ENCODE measurements at regions not wholly inside any gene's neighbourhood (a gene's known extent, or its start where the extent isn't known, plus 50 kb on each side); places are given as distances from the start of the nearest gene placed in this dataset.

- no peaks in the 10 kb centered on the region for H3K4me1 Mint-ChIP-seq
Measured at GRCh38 chr6:41404182-41404845, 68.9 kb downstream of the NCR2 start.

GRCh38 chr6:41405941-41406727 lies 70.7 kb downstream of the NCR2 start:
- Mint-ChIP-seq H3K4me1 (no peaks in the 10 kb centered on the region), H3K27ac (no peak overlapping the region), H3K36me3 (peaks cover 0 to 4% (median 0%) of the 10 kb centered on the region in 5 donors), H3K4me3 (no peak overlapping the region), H3K27me3 (peaks cover 10 to 24% (median 22%) of the 10 kb centered on the region in 5 donors), H3K9me3 (peaks cover 3 to 22% (median 5%) of the 10 kb centered on the region in 11 donors)
- Histone ChIP-seq H3K27ac (ENCODE audit: low read depth, low read length) (no peak overlapping the region), H3K4me3 (ENCODE audit: low read length) (no peak overlapping the region), H3K27me3 (ENCODE audit: control insufficient read depth in 2 of 2, insufficient read depth in 2 of 2, low read length in 2 of 2) (no peaks in the 10 kb centered on the region), H3K9me3 (ENCODE audit: control insufficient read depth in 2 of 3, low read length in 3 of 3) (peaks cover 0 to 5% (median 0%) of the 10 kb centered on the region in 3 experiments), H3K4me1 (ENCODE audit: control insufficient read depth in 2 of 2, insufficient read depth in 2 of 2, low read length in 2 of 2) (no peaks in the 10 kb centered on the region), H3K36me3 (ENCODE audit: control insufficient read depth in 2 of 3, insufficient read depth in 3 of 3, low read length in 3 of 3) (no peaks in the 10 kb centered on the region)
- ChIA-PET POLR2A (no interaction called here), CTCF (no interaction called here)
- no peak for ATAC-seq
- intact Hi-C loops (cut with micrococcal nuclease): no loop called here
- DNase-seq: no peak

More at GRCh38 chr6:41404182-41404845, 68.9 kb downstream of the NCR2 start:
- ChIA-PET CTCF (no interaction called here), POLR2A (no interaction called here)
- H3K4me3 ChIP-seq (ENCODE audit: low read length): no peak overlapping the region
- Mint-ChIP-seq H3K4me3 (no peak overlapping the region), H3K27me3 (peaks cover 12 to 35% (median 29%) of the 10 kb centered on the region in 5 donors), H3K27ac (no peak overlapping the region), H3K36me3 (peaks cover 0 to 4% (median 0%) of the 10 kb centered on the region in 5 donors), H3K9me3 (peaks cover 3 to 23% (median 5%) of the 10 kb centered on the region in 11 donors)
- no peak for DNase-seq
- no peaks in the 10 kb centered on the region for H3K4me1 ChIP-seq (ENCODE audit: control insufficient read depth in 2 of 2, insufficient read depth in 2 of 2, low read length in 2 of 2)
- intact Hi-C loops (cut with micrococcal nuclease): no loop called here
- no peaks in the 10 kb centered on the region for H3K27me3 ChIP-seq (ENCODE audit: control insufficient read depth in 2 of 2, insufficient read depth in 2 of 2, low read length in 2 of 2)
- peaks cover 0 to 5% (median 0%) of the 10 kb centered on the region in 3 experiments for H3K9me3 ChIP-seq (ENCODE audit: control insufficient read depth in 2 of 3, low read length in 3 of 3)
- ATAC-seq: no peak
- no peaks in the 10 kb centered on the region for H3K36me3 ChIP-seq (ENCODE audit: control insufficient read depth in 2 of 3, insufficient read depth in 3 of 3, low read length in 3 of 3)
- H3K27ac ChIP-seq (ENCODE audit: low read depth, low read length): no peak overlapping the region

- Histone ChIP-seq H3K9me3 (ENCODE audit: control insufficient read depth in 2 of 3, low read length in 3 of 3) (peaks cover 0 to 5% (median 0%) of the 10 kb centered on the region in 3 experiments), H3K4me1 (ENCODE audit: control insufficient read depth in 2 of 2, insufficient read depth in 2 of 2, low read length in 2 of 2) (no peaks in the 10 kb centered on the region), H3K36me3 (ENCODE audit: control insufficient read depth in 2 of 3, insufficient read depth in 3 of 3, low read length in 3 of 3) (no peaks in the 10 kb centered on the region), H3K27me3 (ENCODE audit: control insufficient read depth in 2 of 2, insufficient read depth in 2 of 2, low read length in 2 of 2) (no peaks in the 10 kb centered on the region), H3K27ac (ENCODE audit: low read depth, low read length) (no peak overlapping the region), H3K4me3 (ENCODE audit: low read length) (no peak overlapping the region)
- no peak overlapping the region for H3K4me3 Mint-ChIP-seq
- H3K27me3 Mint-ChIP-seq: peaks cover 2 to 21% (median 17%) of the 10 kb centered on the region in 5 donors
- H3K4me1 Mint-ChIP-seq: no peaks in the 10 kb centered on the region
- ChIA-PET POLR2A (no interaction called here), CTCF (no interaction called here)
- H3K9me3 Mint-ChIP-seq: peaks cover 0 to 15% (median under 1%) of the 10 kb centered on the region in 11 donors
- intact Hi-C loops (cut with micrococcal nuclease): no loop called here
- no peaks in the 10 kb centered on the region for H3K36me3 Mint-ChIP-seq
- DNase-seq (no peak), ATAC-seq (no peak)
- no peak overlapping the region for H3K27ac Mint-ChIP-seq
Measured at GRCh38 chr6:41406728-41407489, 71.5 kb downstream of the NCR2 start.

GRCh38 chr6:41408576-41408975 lies 73.2 kb downstream of the NCR2 start:
- POLR2A ChIA-PET: interaction anchor here (0.6 kb wide), 1 partner anchor 244 kb away, joined by 3 read pairs; no protein-coding TSS in a partner anchor
- H3K4me1 ChIP-seq (ENCODE audit: control insufficient read depth in 2 of 2, insufficient read depth in 2 of 2, low read length in 2 of 2): no peaks in the 10 kb centered on the region
- no peaks in the 10 kb centered on the region for H3K4me1 Mint-ChIP-seq
- H3K9me3 ChIP-seq (ENCODE audit: control insufficient read depth in 2 of 3, low read length in 3 of 3): peaks cover 0 to 5% (median 0%) of the 10 kb centered on the region in 3 experiments
- H3K36me3 ChIP-seq (ENCODE audit: control insufficient read depth in 2 of 3, insufficient read depth in 3 of 3, low read length in 3 of 3): no peaks in the 10 kb centered on the region
- CTCF ChIA-PET: no interaction called here
- H3K27me3 Mint-ChIP-seq: peaks cover 7 to 25% (median 11%) of the 10 kb centered on the region in 5 donors
- H3K4me3 ChIP-seq (ENCODE audit: low read length): no peak overlapping the region
- no peak for DNase-seq
- intact Hi-C loops (cut with micrococcal nuclease): no loop called here
- H3K27ac ChIP-seq (ENCODE audit: low read depth, low read length): no peak overlapping the region
- H3K27ac Mint-ChIP-seq: no peak overlapping the region
- no peak overlapping the region for H3K4me3 Mint-ChIP-seq
- peaks cover 0 to 14% (median 0%) of the 10 kb centered on the region in 11 donors for H3K9me3 Mint-ChIP-seq
- H3K27me3 ChIP-seq (ENCODE audit: control insufficient read depth in 2 of 2, insufficient read depth in 2 of 2, low read length in 2 of 2): no peaks in the 10 kb centered on the region
- ATAC-seq: no peak
- H3K36me3 Mint-ChIP-seq: no peaks in the 10 kb centered on the region

GRCh38 chr6:41408982-41409381 lies 73.6 kb downstream of the NCR2 start:
- no peak overlapping the region for H3K4me3 Mint-ChIP-seq
- ChIA-PET POLR2A (no interaction called here), CTCF (no interaction called here)
- intact Hi-C loops (cut with micrococcal nuclease): no loop called here
- H3K4me1 Mint-ChIP-seq: no peaks in the 10 kb centered on the region
- H3K27me3 ChIP-seq (ENCODE audit: control insufficient read depth in 2 of 2, insufficient read depth in 2 of 2, low read length in 2 of 2): no peaks in the 10 kb centered on the region
- no peak overlapping the region for H3K4me3 ChIP-seq (ENCODE audit: low read length)
- H3K9me3 Mint-ChIP-seq: peaks cover 0 to 14% (median 0%) of the 10 kb centered on the region in 11 donors
- no peak for ATAC-seq
- peaks cover 0 to 5% (median 0%) of the 10 kb centered on the region in 3 experiments for H3K9me3 ChIP-seq (ENCODE audit: control insufficient read depth in 2 of 3, low read length in 3 of 3)
- H3K27ac ChIP-seq (ENCODE audit: low read depth, low read length): no peak overlapping the region
- no peaks in the 10 kb centered on the region for H3K4me1 ChIP-seq (ENCODE audit: control insufficient read depth in 2 of 2, insufficient read depth in 2 of 2, low read length in 2 of 2)
- H3K27me3 Mint-ChIP-seq: peaks cover 7 to 29% (median 10%) of the 10 kb centered on the region in 5 donors
- no peaks in the 10 kb centered on the region for H3K36me3 ChIP-seq (ENCODE audit: control insufficient read depth in 2 of 3, insufficient read depth in 3 of 3, low read length in 3 of 3)
- H3K27ac Mint-ChIP-seq: no peak overlapping the region
- H3K36me3 Mint-ChIP-seq: no peaks in the 10 kb centered on the region
- no peak for DNase-seq

- Mint-ChIP-seq H3K27ac (no peak overlapping the region), H3K36me3 (no peaks in the 10 kb centered on the region), H3K4me3 (no peak overlapping the region), H3K9me3 (peaks cover 0 to 14% (median 0%) of the 10 kb centered on the region in 11 donors), H3K4me1 (no peaks in the 10 kb centered on the region), H3K27me3 (peaks cover 7 to 34% (median 13%) of the 10 kb centered on the region in 5 donors)
- intact Hi-C loops (cut with micrococcal nuclease): no loop called here
- peaks cover 0 to 5% (median 0%) of the 10 kb centered on the region in 3 experiments for H3K9me3 ChIP-seq (ENCODE audit: control insufficient read depth in 2 of 3, low read length in 3 of 3)
- no peak for ATAC-seq
- ChIA-PET POLR2A (no interaction called here), CTCF (no interaction called here)
- no peak overlapping the region for H3K27ac ChIP-seq (ENCODE audit: low read depth, low read length)
- DNase-seq: no peak
- H3K27me3 ChIP-seq (ENCODE audit: control insufficient read depth in 2 of 2, insufficient read depth in 2 of 2, low read length in 2 of 2): no peaks in the 10 kb centered on the region
- no peaks in the 10 kb centered on the region for H3K36me3 ChIP-seq (ENCODE audit: control insufficient read depth in 2 of 3, insufficient read depth in 3 of 3, low read length in 3 of 3)
- no peaks in the 10 kb centered on the region for H3K4me1 ChIP-seq (ENCODE audit: control insufficient read depth in 2 of 2, insufficient read depth in 2 of 2, low read length in 2 of 2)
- no peak overlapping the region for H3K4me3 ChIP-seq (ENCODE audit: low read length)
Measured at GRCh38 chr6:41409489-41409888, 74.1 kb downstream of the NCR2 start.
